Naive thymus-derived CD4-positive, alpha-beta T cell (primary cell): ENCODE measurements at regions not wholly inside any gene's neighbourhood (a gene's known extent, or its start where the extent isn't known, plus 50 kb on each side); places are given as distances from the start of the nearest gene placed in this dataset.

Source experiments
- ATAC-seq: fragments of 150-1000 bp; cut with Tn5 transposase; 2 replicates; pipeline ENCODE4 v1.10.0; 2021; ENCODE audit warnings: mild to moderate bottlenecking, moderate library complexity
- CTCF ChIA-PET: fragments of 350-600 bp; sonication (Branson Sonifier 250); formaldehyde crosslinking; loops from one replicate; lab custom pipeline; 2021; ENCODE audit warnings: antibody characterized with exemption; lab: Charles Lee
- POLR2A ChIA-PET: fragments of 350-600 bp; sonication (Branson Sonifier 250); formaldehyde crosslinking; loops from one replicate; lab custom pipeline; 2021; ENCODE audit warnings: antibody characterized with exemption, inconsistent platforms; lab: Charles Lee
- DNase-seq, 9 donors: peaks; one replicate each; pipeline versions ENCODE4 v3.0.0 to v3.0.0-alpha.2; 2020 to 2022; ENCODE audit warnings: mixed read lengths in 1 of 9
- H3K27ac ChIP-seq: one replicate; pipeline ENCODE4 v1.7.0; 2013; ENCODE audit warnings: mild to moderate bottlenecking, low read depth, low read length, moderate library complexity
- H3K27me3 ChIP-seq, 2 donors: one replicate each; pipeline ENCODE4 v1.7.0; 2013; ENCODE audit warnings: low read length in 2 of 2, mild to moderate bottlenecking in 2 of 2, moderate library complexity in 2 of 2; ENCODE audit not compliant: control insufficient read depth in 2 of 2, insufficient read depth in 2 of 2
- H3K36me3 ChIP-seq, 3 experiments: 1 replicate in 2 of 3; 2 replicates in 1 of 3; pipeline ENCODE4 v1.7.0; 2013; ENCODE audit warnings: low read length in 3 of 3, mild to moderate bottlenecking in 3 of 3, moderate library complexity in 1 of 3; ENCODE audit not compliant: insufficient read depth in 3 of 3, control insufficient read depth in 2 of 3
- H3K4me1 ChIP-seq, 2 donors: one replicate each; pipeline ENCODE4 v1.7.0; 2013; ENCODE audit warnings: low read length in 2 of 2, mild to moderate bottlenecking in 2 of 2, moderate library complexity in 1 of 2; ENCODE audit not compliant: control insufficient read depth in 2 of 2, insufficient read depth in 2 of 2
- H3K4me3 ChIP-seq: 2 replicates; pipeline ENCODE4 v1.7.0; 2013; ENCODE audit warnings: mild to moderate bottlenecking, low read length
- H3K9me3 ChIP-seq, 3 experiments: 1 replicate in 2 of 3; 2 replicates in 1 of 3; pipeline ENCODE4 v1.7.0; 2013; ENCODE audit warnings: low read length in 3 of 3; ENCODE audit not compliant: control insufficient read depth in 2 of 3
- H3K27ac Mint-ChIP-seq, 9 donors: one replicate each; pipeline ENCODE4 v1.8.0; 2020 to 2022; ENCODE audit warnings: mixed read lengths in 9 of 9, mild to moderate bottlenecking in 8 of 9, moderate library complexity in 5 of 9, inconsistent platforms in 2 of 9
- H3K27me3 Mint-ChIP-seq, 5 donors: one replicate each; pipeline ENCODE4 v1.8.0; 2021 to 2022; ENCODE audit warnings: mixed read lengths in 5 of 5, mild to moderate bottlenecking in 1 of 5
- H3K36me3 Mint-ChIP-seq, 5 donors: one replicate each; pipeline ENCODE4 v1.8.0; 2020 to 2022; ENCODE audit warnings: mixed read lengths in 5 of 5, mild to moderate bottlenecking in 3 of 5, inconsistent platforms in 1 of 5
- H3K4me1 Mint-ChIP-seq, 7 donors: one replicate each; pipeline ENCODE4 v1.8.0; 2020 to 2022; ENCODE audit warnings: mixed read lengths in 7 of 7, mild to moderate bottlenecking in 3 of 7, inconsistent platforms in 1 of 7
- H3K4me3 Mint-ChIP-seq, 10 donors: one replicate each; pipeline ENCODE4 v1.8.0; 2020 to 2022; ENCODE audit warnings: mild to moderate bottlenecking in 10 of 10, mixed read lengths in 10 of 10, moderate library complexity in 6 of 10, inconsistent platforms in 2 of 10
- H3K9me3 Mint-ChIP-seq, 11 donors: one replicate each; pipeline ENCODE4 v1.8.0; 2020 to 2022; ENCODE audit warnings: mixed read lengths in 11 of 11, mild to moderate bottlenecking in 4 of 11, inconsistent platforms in 1 of 11, moderate library complexity in 1 of 11
- intact Hi-C, 2 donors: fragments of 100-400 bp; cut with micrococcal nuclease; formaldehyde crosslinking; loops; one replicate each; pipeline ENCODE4 v1.15.1; 2023

- Mint-ChIP-seq H3K27ac (no peak overlapping the region), H3K4me3 (no peak overlapping the region), H3K4me1 (no peaks in the 10 kb centered on the region), H3K9me3 (peaks cover 0 to 31% (median 10%) of the 10 kb centered on the region in 11 donors), H3K27me3 (no peaks in the 10 kb centered on the region), H3K36me3 (peaks cover 0 to 5% (median 0%) of the 10 kb centered on the region in 5 donors)
- no peaks in the 10 kb centered on the region for H3K27me3 ChIP-seq
- H3K36me3 ChIP-seq, result no peaks in the 10 kb centered on the region
- intact Hi-C loops, result no loop called here
- no peaks in the 10 kb centered on the region for H3K4me1 ChIP-seq
- ChIA-PET POLR2A (no interaction called here), CTCF (no interaction called here)
- no peak for ATAC-seq
- H3K4me3 ChIP-seq, result no peak overlapping the region
- H3K27ac ChIP-seq, result no peak overlapping the region
- H3K9me3 ChIP-seq, result peaks cover 0 to 9% (median 0%) of the 10 kb centered on the region in 3 experiments
- no peak for DNase-seq
Observed at GRCh38 chr2:4475618-4476017, 772.2 kb downstream of the DCDC2C start.

GRCh38 chr2:4483050-4483449 is 779.7 kb downstream of the DCDC2C start:
- peaks cover 5 to 39% (median 21%) of the 10 kb centered on the region in 11 donors for H3K9me3 Mint-ChIP-seq
- H3K4me1 ChIP-seq, result no peaks in the 10 kb centered on the region
- no peak overlapping the region for H3K27ac Mint-ChIP-seq
- POLR2A ChIA-PET, result no interaction called here
- no peak overlapping the region for H3K27ac ChIP-seq
- H3K27me3 ChIP-seq, result no peaks in the 10 kb centered on the region
- peaks cover 0 to 23% (median 0%) of the 10 kb centered on the region in 3 experiments for H3K9me3 ChIP-seq
- H3K36me3 Mint-ChIP-seq, result peaks cover 0 to 12% (median 0%) of the 10 kb centered on the region in 5 donors
- H3K4me3 ChIP-seq, result no peak overlapping the region
- H3K27me3 Mint-ChIP-seq, result no peaks in the 10 kb centered on the region
- CTCF ChIA-PET, result no interaction called here
- ATAC-seq (no peak), DNase-seq (no peak)
- H3K4me1 Mint-ChIP-seq, result no peaks in the 10 kb centered on the region
- no peak overlapping the region for H3K4me3 Mint-ChIP-seq
- no peaks in the 10 kb centered on the region for H3K36me3 ChIP-seq
- intact Hi-C loops, result no loop called here

GRCh38 chr2:4486971-4487370 is 783.6 kb downstream of the DCDC2C start:
- no peaks in the 10 kb centered on the region for H3K27me3 ChIP-seq
- H3K4me1 ChIP-seq, result no peaks in the 10 kb centered on the region
- no peak overlapping the region for H3K4me3 ChIP-seq
- no peak overlapping the region for H3K27ac ChIP-seq
- H3K36me3 ChIP-seq, result no peaks in the 10 kb centered on the region
- H3K27ac Mint-ChIP-seq, result no peak overlapping the region
- POLR2A ChIA-PET, result no interaction called here
- CTCF ChIA-PET, result no interaction called here
- H3K36me3 Mint-ChIP-seq, result peaks cover 0 to 11% (median 0%) of the 10 kb centered on the region in 5 donors
- ATAC-seq, result no peak
- H3K27me3 Mint-ChIP-seq, result no peaks in the 10 kb centered on the region
- intact Hi-C loops, result no loop called here
- H3K9me3 ChIP-seq, result peaks cover 0 to 13% (median 0%) of the 10 kb centered on the region in 3 experiments
- DNase-seq, result no peak
- no peak overlapping the region for H3K4me3 Mint-ChIP-seq
- peaks cover 9 to 30% (median 21%) of the 10 kb centered on the region in 11 donors for H3K9me3 Mint-ChIP-seq
- H3K4me1 Mint-ChIP-seq, result no peaks in the 10 kb centered on the region

GRCh38 chr2:4499316-4500030 is 796.1 kb downstream of the DCDC2C start:
- Mint-ChIP-seq H3K36me3 (no peaks in the 10 kb centered on the region), H3K4me3 (no peak overlapping the region), H3K9me3 (peaks cover 0 to 8% (median 2%) of the 10 kb centered on the region in 11 donors), H3K4me1 (no peaks in the 10 kb centered on the region), H3K27me3 (no peaks in the 10 kb centered on the region), H3K27ac (no peak overlapping the region)
- Histone ChIP-seq H3K27me3 (no peaks in the 10 kb centered on the region), H3K27ac (no peak overlapping the region), H3K4me3 (no peak overlapping the region), H3K4me1 (no peaks in the 10 kb centered on the region), H3K9me3 (no peaks in the 10 kb centered on the region), H3K36me3 (no peaks in the 10 kb centered on the region)
- DNase-seq (no peak), ATAC-seq (no peak)
- CTCF ChIA-PET, result no interaction called here
- POLR2A ChIA-PET, result no interaction called here
- intact Hi-C loops, result no loop called here

GRCh38 chr2:4501525-4501924 is 798.1 kb downstream of the DCDC2C start:
- no peaks in the 10 kb centered on the region for H3K27me3 Mint-ChIP-seq
- H3K27ac ChIP-seq, result no peak overlapping the region
- H3K36me3 ChIP-seq, result no peaks in the 10 kb centered on the region
- H3K4me3 Mint-ChIP-seq, result no peak overlapping the region
- no peak overlapping the region for H3K4me3 ChIP-seq
- ATAC-seq, result no peak
- H3K36me3 Mint-ChIP-seq, result no peaks in the 10 kb centered on the region
- no peaks in the 10 kb centered on the region for H3K4me1 ChIP-seq
- H3K9me3 Mint-ChIP-seq, result peaks cover 0 to 13% (median 5%) of the 10 kb centered on the region in 11 donors
- intact Hi-C loops, result no loop called here
- POLR2A ChIA-PET, result no interaction called here
- H3K9me3 ChIP-seq, result peaks cover 0 to 5% (median 0%) of the 10 kb centered on the region in 3 experiments
- no peak overlapping the region for H3K27ac Mint-ChIP-seq
- DNase-seq, result no peak
- CTCF ChIA-PET, result no interaction called here
- H3K27me3 ChIP-seq, result no peaks in the 10 kb centered on the region
- H3K4me1 Mint-ChIP-seq, result no peaks in the 10 kb centered on the region

GRCh38 chr2:4502230-4502843 is 799.0 kb downstream of the DCDC2C start:
- ChIA-PET CTCF (no interaction called here), POLR2A (no interaction called here)
- no peaks in the 10 kb centered on the region for H3K36me3 Mint-ChIP-seq
- no peak overlapping the region for H3K27ac Mint-ChIP-seq
- H3K27me3 ChIP-seq, result no peaks in the 10 kb centered on the region
- H3K36me3 ChIP-seq, result no peaks in the 10 kb centered on the region
- peaks cover 0 to 13% (median 6%) of the 10 kb centered on the region in 11 donors for H3K9me3 Mint-ChIP-seq
- H3K27me3 Mint-ChIP-seq, result no peaks in the 10 kb centered on the region
- no peak for ATAC-seq
- no peak overlapping the region for H3K4me3 ChIP-seq
- no peaks in the 10 kb centered on the region for H3K4me1 Mint-ChIP-seq
- peaks cover 0 to 5% (median 0%) of the 10 kb centered on the region in 3 experiments for H3K9me3 ChIP-seq
- no peak for DNase-seq
- H3K4me1 ChIP-seq, result no peaks in the 10 kb centered on the region
- intact Hi-C loops, result no loop called here
- H3K27ac ChIP-seq, result no peak overlapping the region
- H3K4me3 Mint-ChIP-seq, result no peak overlapping the region

- DNase-seq (no peak), ATAC-seq (no peak)
- H3K4me1 Mint-ChIP-seq, result no peaks in the 10 kb centered on the region
- peaks cover 0 to 2% (median 0%) of the 10 kb centered on the region in 5 donors for H3K36me3 Mint-ChIP-seq
- ChIA-PET CTCF (no interaction called here), POLR2A (no interaction called here)
- no peaks in the 10 kb centered on the region for H3K4me1 ChIP-seq
- H3K9me3 ChIP-seq, result peaks cover 0 to 5% (median 0%) of the 10 kb centered on the region in 3 experiments
- intact Hi-C loops, result no loop called here
- no peaks in the 10 kb centered on the region for H3K27me3 Mint-ChIP-seq
- H3K4me3 ChIP-seq, result no peak overlapping the region
- H3K9me3 Mint-ChIP-seq, result peaks cover 1 to 23% (median 9%) of the 10 kb centered on the region in 11 donors
- H3K27me3 ChIP-seq, result no peaks in the 10 kb centered on the region
- no peak overlapping the region for H3K27ac Mint-ChIP-seq
- no peak overlapping the region for H3K27ac ChIP-seq
- no peaks in the 10 kb centered on the region for H3K36me3 ChIP-seq
- no peak overlapping the region for H3K4me3 Mint-ChIP-seq
Observed at GRCh38 chr2:4507661-4508060, 804.3 kb downstream of the DCDC2C start.
